Lung (tissue), 11 donors: ENCODE measurements at regions not wholly inside any gene's neighbourhood (a gene's known extent, or its start where the extent isn't known, plus 50 kb on each side); places are given as distances from the start of the nearest gene placed in this dataset.

ENCODE experiments used
- ATAC-seq: fragments of 200-7000 bp; cut with Tn5 transposase; one replicate; pipeline ENCODE4 v1.9.1; 2020; ENCODE audit warnings: moderate number of reproducible peaks; ENCODE audit not compliant: insufficient read depth, low FRiP score
- DNase-seq, 3 donors: peaks; one replicate each; pipeline ENCODE4 v3.0.0-alpha.2; 2013 to 2017
- H3K27ac ChIP-seq, 2 donors: one replicate each; pipeline ENCODE4 v1.5.1; 2013; ENCODE audit warnings: mild to moderate bottlenecking in 2 of 2, moderate library complexity in 2 of 2, control low read depth in 1 of 2, inconsistent platforms in 1 of 2, low read depth in 1 of 2, low read length in 1 of 2
- H3K27me3 ChIP-seq, 3 donors: one replicate each; pipeline ENCODE4 v1.5.1; 2013; ENCODE audit warnings: low read length in 2 of 3; ENCODE audit not compliant: control insufficient read depth in 3 of 3, insufficient read depth in 3 of 3
- H3K36me3 ChIP-seq, 4 donors: one replicate each; pipeline ENCODE4 v1.5.1; 2013; ENCODE audit warnings: low read length in 4 of 4, mild to moderate bottlenecking in 1 of 4, moderate library complexity in 1 of 4; ENCODE audit not compliant: control insufficient read depth in 4 of 4, insufficient read depth in 4 of 4
- H3K4me1 ChIP-seq, 5 donors: one replicate each; pipeline ENCODE4 v1.5.1; 2013; ENCODE audit warnings: low read length in 5 of 5, mild to moderate bottlenecking in 2 of 5, moderate library complexity in 1 of 5; ENCODE audit not compliant: control insufficient read depth in 5 of 5, insufficient read depth in 5 of 5
- H3K4me3 ChIP-seq: one replicate; pipeline ENCODE4 v1.5.1; 2013; ENCODE audit warnings: mild to moderate bottlenecking, control low read depth, moderate library complexity
- H3K9ac ChIP-seq, 2 donors: one replicate each; pipeline ENCODE4 v1.5.1; 2013; ENCODE audit warnings: low read length in 2 of 2, control low read depth in 1 of 2; ENCODE audit not compliant: insufficient read depth in 1 of 2
- H3K9me3 ChIP-seq, 4 donors: one replicate each; pipeline ENCODE4 v1.5.1; 2013; ENCODE audit warnings: low read length in 3 of 4, mild to moderate bottlenecking in 1 of 4, moderate library complexity in 1 of 4; ENCODE audit not compliant: control insufficient read depth in 4 of 4, insufficient read depth in 3 of 4
- WGBS, 2 donors: extraction: QIAGEN DNeasy Blood & Tissue Kit; methylation state at CpG; one replicate each; pipeline ENCODE4 v1.1.7; 2013; 5-methylcytosine and 5-hydroxymethylcytosine counted together
- TF ChIP-seq, protein P1 (sequence below): IDR thresholded peaks from 2 replicates; pipeline ENCODE4 v1.5.1; 2012; ENCODE audit warnings: mild to moderate bottlenecking; ENCODE audit errors: control extremely low read depth, extremely low read depth
- donor health status: control.
- donor health status: control.
- donor health status: Bipolar disorder and iron deficiency.
- donor health status: healthy.
- donor health status: DM: yes; HTN: yes; CAD: no.

DNA sequence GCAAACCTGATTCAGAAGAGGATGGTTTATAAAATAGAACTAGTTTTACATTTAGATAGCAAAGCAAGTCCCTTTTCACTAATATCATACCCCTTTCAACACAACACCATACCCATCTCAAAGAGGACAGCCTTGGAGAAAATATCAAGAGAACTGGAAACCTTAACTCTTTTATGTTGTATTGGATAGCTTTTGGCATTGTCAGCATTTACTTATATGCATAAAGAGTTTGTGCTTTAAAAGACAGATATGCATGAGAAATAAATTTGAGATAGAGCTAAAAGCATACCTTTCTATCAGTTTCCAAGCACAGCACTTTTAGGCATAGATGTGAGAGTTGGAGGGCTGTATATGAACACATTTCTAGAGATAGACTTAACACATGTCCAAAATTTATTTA, 799.3 kb upstream of the ACO1 start:
- H3K27ac ChIP-seq: no peak overlapping the region
- TF ChIP-seq, protein P1, sequence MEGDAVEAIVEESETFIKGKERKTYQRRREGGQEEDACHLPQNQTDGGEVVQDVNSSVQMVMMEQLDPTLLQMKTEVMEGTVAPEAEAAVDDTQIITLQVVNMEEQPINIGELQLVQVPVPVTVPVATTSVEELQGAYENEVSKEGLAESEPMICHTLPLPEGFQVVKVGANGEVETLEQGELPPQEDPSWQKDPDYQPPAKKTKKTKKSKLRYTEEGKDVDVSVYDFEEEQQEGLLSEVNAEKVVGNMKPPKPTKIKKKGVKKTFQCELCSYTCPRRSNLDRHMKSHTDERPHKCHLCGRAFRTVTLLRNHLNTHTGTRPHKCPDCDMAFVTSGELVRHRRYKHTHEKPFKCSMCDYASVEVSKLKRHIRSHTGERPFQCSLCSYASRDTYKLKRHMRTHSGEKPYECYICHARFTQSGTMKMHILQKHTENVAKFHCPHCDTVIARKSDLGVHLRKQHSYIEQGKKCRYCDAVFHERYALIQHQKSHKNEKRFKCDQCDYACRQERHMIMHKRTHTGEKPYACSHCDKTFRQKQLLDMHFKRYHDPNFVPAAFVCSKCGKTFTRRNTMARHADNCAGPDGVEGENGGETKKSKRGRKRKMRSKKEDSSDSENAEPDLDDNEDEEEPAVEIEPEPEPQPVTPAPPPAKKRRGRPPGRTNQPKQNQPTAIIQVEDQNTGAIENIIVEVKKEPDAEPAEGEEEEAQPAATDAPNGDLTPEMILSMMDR: no peak

DNA sequence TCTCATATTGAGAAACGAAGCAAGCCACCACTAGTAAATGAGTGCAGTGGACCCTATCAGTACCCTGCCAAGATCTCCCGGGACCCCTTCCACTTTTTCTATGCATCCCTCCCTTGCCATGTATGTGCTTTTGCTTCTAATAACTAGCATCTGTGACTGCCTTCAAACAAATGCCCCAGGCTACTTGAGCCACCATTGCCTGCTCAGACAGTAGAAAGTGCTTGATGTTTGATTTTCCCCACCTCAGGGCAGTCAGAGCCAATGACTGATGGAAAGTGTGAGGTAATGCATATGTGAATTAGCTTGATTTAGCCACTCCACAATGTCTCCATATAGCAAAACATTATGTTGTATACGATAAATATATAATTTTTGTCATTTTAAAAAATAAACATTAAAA, 797.3 kb upstream of the ACO1 start:
- Histone ChIP-seq H3K9me3 (no peaks in the 10 kb centered on the region), H3K4me3 (no peak overlapping the region), H3K27ac (no peak overlapping the region), H3K9ac (no peak overlapping the region), H3K36me3 (no peaks in the 10 kb centered on the region), H3K27me3 (no peaks in the 10 kb centered on the region), H3K4me1 (peaks cover 0 to 2% (median 0%) of the 10 kb centered on the region in 5 donors)
- ATAC-seq: no peak
- TF ChIP-seq, protein P1: no peak
- DNase-seq: no peak
- WGBS, 2 donors: 88 to 94% methylated on average over 3 of the region's 3 CpGs

More for the DNA sequence above, 799.3 kb upstream of the ACO1 start:
- Histone ChIP-seq H3K4me1 (peaks cover 0 to 2% (median 0%) of the 10 kb centered on the region in 5 donors), H3K4me3 (no peak overlapping the region), H3K9ac (no peak overlapping the region), H3K9me3 (no peaks in the 10 kb centered on the region), H3K27me3 (no peaks in the 10 kb centered on the region), H3K36me3 (no peaks in the 10 kb centered on the region)
- ATAC-seq (no peak), DNase-seq (no peak)

DNA sequence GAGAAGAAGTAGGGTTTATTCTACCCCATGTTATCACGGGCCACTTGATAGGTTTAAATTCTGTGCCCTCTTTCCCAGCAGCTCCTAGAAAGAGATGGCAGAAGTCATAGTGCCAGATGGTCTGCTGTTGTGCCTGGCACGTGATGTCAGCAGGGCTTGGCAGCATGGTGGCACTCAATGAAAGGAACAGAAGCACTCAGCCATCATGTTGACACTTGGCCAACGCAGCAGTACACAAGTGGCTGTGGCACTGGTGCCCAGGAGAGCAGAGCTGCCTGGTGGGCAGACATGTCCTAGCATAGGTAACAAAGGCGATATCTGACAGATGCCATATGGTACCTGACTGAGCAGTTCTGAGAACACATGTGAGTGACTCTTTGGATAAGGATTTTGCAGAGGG, 796.4 kb upstream of the ACO1 start:
- DNase-seq (no peak), ATAC-seq (no peak)
- no peaks in the 10 kb centered on the region for H3K27me3 ChIP-seq
- peaks cover 0 to 2% (median 0%) of the 10 kb centered on the region in 5 donors for H3K4me1 ChIP-seq
- no peak overlapping the region for H3K4me3 ChIP-seq
- TF ChIP-seq, protein P1: no peak
- WGBS, 2 donors: 81 to 86% methylated on average over 4 of the region's 4 CpGs
- no peak overlapping the region for H3K9ac ChIP-seq
- no peaks in the 10 kb centered on the region for H3K9me3 ChIP-seq
- H3K27ac ChIP-seq: no peak overlapping the region
- no peaks in the 10 kb centered on the region for H3K36me3 ChIP-seq

- Histone ChIP-seq H3K9ac (no peak overlapping the region), H3K9me3 (no peaks in the 10 kb centered on the region), H3K27me3 (no peaks in the 10 kb centered on the region), H3K27ac (no peak overlapping the region), H3K36me3 (no peaks in the 10 kb centered on the region), H3K4me1 (peaks cover 0 to 2% (median 0%) of the 10 kb centered on the region in 5 donors), H3K4me3 (no peak overlapping the region)
- no peak for ATAC-seq
- DNase-seq: no peak
- TF ChIP-seq, protein P1: no peak
Measured at GRCh38 chr9:31588756-31589155, 795.7 kb upstream of the ACO1 start.
